Subcutaneous abdominal adipose tissue (tissue), 5 donors: ENCODE measurements at regions not wholly inside any gene's neighbourhood (a gene's known extent, or its start where the extent isn't known, plus 50 kb on each side); places are given as distances from the start of the nearest gene placed in this dataset.

Experiments used
- H3K27ac ChIP-seq: one replicate; pipeline ENCODE4 v1.7.0; 2013; ENCODE audit warnings: low read depth, mild to moderate bottlenecking, inconsistent platforms, low read length, moderate library complexity
- H3K27me3 ChIP-seq, 5 donors: one replicate each; pipeline ENCODE4 v1.7.0; 2013; ENCODE audit warnings: low read length in 5 of 5, inconsistent platforms in 1 of 5; ENCODE audit not compliant: control insufficient read depth in 5 of 5, insufficient read depth in 4 of 5
- H3K36me3 ChIP-seq, 5 donors: one replicate each; pipeline ENCODE4 v1.7.0; 2013; ENCODE audit warnings: low read length in 5 of 5; ENCODE audit not compliant: control insufficient read depth in 5 of 5, insufficient read depth in 5 of 5
- H3K4me1 ChIP-seq, 5 donors: one replicate each; pipeline ENCODE4 v1.7.0; 2013; ENCODE audit warnings: low read length in 5 of 5, mild to moderate bottlenecking in 3 of 5, moderate library complexity in 1 of 5; ENCODE audit not compliant: control insufficient read depth in 5 of 5, insufficient read depth in 5 of 5
- H3K4me3 ChIP-seq, 5 donors: one replicate each; pipeline ENCODE4 v1.7.0; 2013; ENCODE audit warnings: low read length in 5 of 5, low read depth in 1 of 5
- H3K9ac ChIP-seq, 5 donors: one replicate each; pipeline ENCODE4 v1.7.0; 2013; ENCODE audit warnings: low read length in 5 of 5, mild to moderate bottlenecking in 4 of 5, moderate library complexity in 3 of 5
- H3K9me3 ChIP-seq, 5 donors: one replicate each; pipeline ENCODE4 v1.7.0; 2013; ENCODE audit warnings: low read length in 5 of 5; ENCODE audit not compliant: control insufficient read depth in 5 of 5
- donor health status: healthy.
- donor health status: healthy.
- donor health status: healthy.
- donor health status: healthy.
- donor health status: healthy.

DNA sequence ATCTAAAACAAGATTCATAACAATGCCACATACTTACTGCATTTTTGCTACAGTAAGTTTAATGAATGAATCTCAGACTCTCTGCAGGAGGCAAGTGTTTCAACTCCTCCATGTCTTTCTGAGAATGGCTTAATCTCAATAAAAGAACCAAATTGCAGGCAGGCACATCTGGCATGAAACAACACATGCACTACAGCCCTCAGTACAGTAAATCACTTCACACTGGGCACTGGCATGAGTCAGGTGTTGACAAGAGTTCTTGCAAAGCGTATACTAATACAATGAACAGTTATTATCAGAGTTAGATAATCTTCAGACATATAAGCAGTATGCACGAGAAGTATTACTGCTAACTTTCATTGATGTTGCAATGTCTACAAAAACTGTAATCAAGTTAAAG lies 1386.8 kb downstream of the MRPL39 start:
- no peak overlapping the region for H3K27ac ChIP-seq
- H3K4me1 ChIP-seq = no peaks in the 10 kb centered on the region
- no peak overlapping the region for H3K9ac ChIP-seq
- H3K4me3 ChIP-seq = no peak overlapping the region
- no peaks in the 10 kb centered on the region for H3K9me3 ChIP-seq
- H3K27me3 ChIP-seq = no peaks in the 10 kb centered on the region
- H3K36me3 ChIP-seq = no peaks in the 10 kb centered on the region

DNA sequence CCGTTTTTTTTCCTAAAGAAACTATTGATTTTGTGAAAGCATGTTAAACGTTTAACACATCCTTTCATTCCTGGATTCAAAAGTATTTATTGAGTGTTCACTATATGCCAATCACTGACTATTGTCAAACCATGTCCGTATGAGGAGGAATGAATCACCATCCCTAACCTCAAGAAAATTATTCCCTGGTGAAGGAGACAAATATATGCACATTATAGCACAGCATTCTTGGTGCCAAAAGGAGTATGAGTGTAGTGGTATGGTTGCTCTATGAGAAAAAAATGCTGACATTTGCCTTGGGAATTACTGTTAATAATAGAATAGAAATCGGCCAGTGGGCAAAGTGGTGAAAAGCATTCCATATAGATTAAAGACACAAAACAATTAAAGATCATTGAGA lies 1390.1 kb downstream of the MRPL39 start:
- no peak overlapping the region for H3K9ac ChIP-seq
- H3K9me3 ChIP-seq = no peaks in the 10 kb centered on the region
- H3K36me3 ChIP-seq = no peaks in the 10 kb centered on the region
- no peaks in the 10 kb centered on the region for H3K4me1 ChIP-seq
- no peak overlapping the region for H3K4me3 ChIP-seq
- H3K27me3 ChIP-seq = no peaks in the 10 kb centered on the region
- no peak overlapping the region for H3K27ac ChIP-seq

DNA sequence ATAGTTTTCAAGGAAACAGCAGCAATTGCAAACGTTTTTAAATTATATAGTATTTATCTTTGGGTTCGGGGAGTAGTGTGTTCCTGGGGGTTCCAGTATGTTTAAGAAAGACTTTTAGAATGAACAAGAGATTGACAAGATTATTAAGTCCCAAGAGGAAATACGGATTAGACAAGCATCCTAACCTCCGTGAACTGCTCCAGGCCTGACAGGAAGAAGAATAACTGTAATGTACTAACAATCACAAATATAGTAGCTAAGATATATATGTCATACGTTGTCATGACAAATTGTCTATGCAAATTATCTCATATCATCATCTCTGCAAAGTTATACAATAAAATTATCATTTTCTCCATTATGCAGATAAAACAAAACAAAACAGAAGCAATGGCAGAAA lies 1397.2 kb downstream of the MRPL39 start:
- Histone ChIP-seq H3K9ac (no peak overlapping the region), H3K36me3 (no peaks in the 10 kb centered on the region), H3K27me3 (no peaks in the 10 kb centered on the region), H3K27ac (no peak overlapping the region), H3K9me3 (no peaks in the 10 kb centered on the region), H3K4me3 (no peak overlapping the region), H3K4me1 (no peaks in the 10 kb centered on the region)

DNA sequence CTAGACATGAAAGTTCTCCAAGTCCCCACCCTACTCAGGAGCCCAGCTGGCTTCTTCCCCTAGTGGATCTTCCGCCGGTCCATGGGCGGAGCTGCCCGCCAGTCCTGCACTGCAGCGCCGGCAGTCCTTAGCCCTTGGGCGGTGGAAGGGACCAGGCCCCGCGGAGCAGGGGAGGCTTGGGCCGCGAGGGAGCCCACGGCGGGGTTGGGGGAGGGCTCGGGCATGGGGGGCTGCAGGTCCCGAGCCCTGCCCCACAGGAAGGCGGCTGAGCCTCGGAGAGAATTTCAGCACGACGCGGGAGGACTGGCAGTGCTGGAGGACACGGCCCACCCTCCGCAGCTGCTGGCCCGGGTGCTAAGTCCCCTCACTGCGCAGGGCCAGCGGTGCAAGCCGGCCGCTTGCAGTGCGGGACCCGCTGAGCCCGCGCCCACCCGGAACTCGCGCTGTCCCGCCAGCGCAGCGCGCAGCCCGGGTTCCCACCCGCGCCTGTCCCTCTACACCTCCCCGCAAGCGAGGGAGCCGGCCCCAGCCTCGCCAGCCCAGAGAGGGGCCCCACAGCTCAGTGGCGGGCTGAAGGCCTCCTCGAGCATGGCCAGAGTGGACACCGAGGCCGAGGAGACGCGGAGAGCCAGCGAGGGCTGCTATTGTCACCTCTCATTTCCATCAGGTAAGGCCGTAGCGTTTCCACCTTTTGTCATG lies 1398.6 kb downstream of the MRPL39 start:
- H3K27ac ChIP-seq = no peak overlapping the region
- no peaks in the 10 kb centered on the region for H3K4me1 ChIP-seq
- no peak overlapping the region for H3K4me3 ChIP-seq
- H3K9ac ChIP-seq = no peak overlapping the region
- H3K36me3 ChIP-seq = no peaks in the 10 kb centered on the region
- H3K27me3 ChIP-seq = no peaks in the 10 kb centered on the region
- H3K9me3 ChIP-seq = no peaks in the 10 kb centered on the region

DNA sequence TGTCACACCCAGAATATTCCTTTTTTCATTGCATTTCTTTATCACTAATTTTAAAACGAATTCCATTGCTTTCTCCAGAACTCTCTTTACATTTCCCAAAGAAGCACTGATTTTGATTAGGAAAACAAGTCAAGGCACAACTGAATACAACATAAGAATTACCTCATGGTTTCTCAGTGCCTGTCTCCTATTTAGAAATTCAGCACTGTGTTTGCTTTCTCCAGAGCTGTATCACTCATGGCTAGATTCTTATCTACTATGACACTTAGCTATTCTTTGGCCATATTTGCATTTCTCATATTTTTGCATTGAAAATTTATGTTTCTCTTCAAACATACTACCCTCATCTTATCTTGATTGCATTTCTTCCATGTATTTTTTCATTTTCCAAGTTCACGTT lies 1402.0 kb downstream of the MRPL39 start:
- Histone ChIP-seq H3K4me1 (no peaks in the 10 kb centered on the region), H3K9me3 (no peaks in the 10 kb centered on the region), H3K9ac (no peak overlapping the region), H3K27me3 (no peaks in the 10 kb centered on the region), H3K36me3 (no peaks in the 10 kb centered on the region), H3K4me3 (no peak overlapping the region), H3K27ac (no peak overlapping the region)

DNA sequence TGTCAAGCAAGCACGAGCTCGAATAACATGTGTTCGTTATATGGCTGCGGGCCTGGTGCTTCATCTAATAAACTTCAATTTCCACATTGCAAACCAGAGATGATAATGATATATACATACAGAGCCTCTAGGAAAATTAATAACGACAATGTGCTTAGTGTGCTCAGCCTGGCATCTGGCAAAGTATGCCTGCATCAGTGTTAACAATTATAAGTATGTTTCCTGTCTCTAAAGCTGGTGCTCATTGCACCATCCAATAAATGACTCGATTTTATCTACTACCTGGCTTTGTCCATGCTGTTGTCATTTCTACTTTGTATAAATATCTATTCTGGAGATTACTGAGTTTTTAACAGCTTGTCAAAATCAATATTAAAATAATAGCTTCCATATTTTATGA lies 1402.6 kb downstream of the MRPL39 start:
- Histone ChIP-seq H3K27me3 (no peaks in the 10 kb centered on the region), H3K9ac (no peak overlapping the region), H3K36me3 (no peaks in the 10 kb centered on the region), H3K9me3 (no peaks in the 10 kb centered on the region), H3K27ac (no peak overlapping the region), H3K4me3 (no peak overlapping the region), H3K4me1 (no peaks in the 10 kb centered on the region)

DNA sequence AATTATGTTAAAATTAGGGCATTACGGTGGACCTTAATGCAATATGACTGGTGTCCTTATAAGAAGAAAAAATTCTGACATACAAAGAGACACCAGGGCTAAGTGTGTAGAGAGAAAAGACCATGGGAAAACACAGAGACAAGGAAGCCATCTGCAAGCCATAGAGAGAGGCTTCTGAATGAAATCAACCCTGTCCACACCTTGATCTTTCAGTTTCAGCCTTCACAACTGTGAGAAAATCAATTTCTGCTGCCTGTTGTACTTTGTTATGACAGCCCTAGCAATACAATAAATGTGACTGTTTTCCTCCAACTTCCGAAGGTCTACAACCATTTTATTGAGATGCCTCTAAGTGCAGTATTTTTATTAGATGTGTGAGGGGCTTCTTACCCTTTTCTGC lies 1407.2 kb downstream of the MRPL39 start:
- Histone ChIP-seq H3K4me1 (no peaks in the 10 kb centered on the region), H3K27ac (no peak overlapping the region), H3K27me3 (no peaks in the 10 kb centered on the region), H3K36me3 (no peaks in the 10 kb centered on the region), H3K4me3 (no peak overlapping the region), H3K9me3 (no peaks in the 10 kb centered on the region), H3K9ac (no peak overlapping the region)

DNA sequence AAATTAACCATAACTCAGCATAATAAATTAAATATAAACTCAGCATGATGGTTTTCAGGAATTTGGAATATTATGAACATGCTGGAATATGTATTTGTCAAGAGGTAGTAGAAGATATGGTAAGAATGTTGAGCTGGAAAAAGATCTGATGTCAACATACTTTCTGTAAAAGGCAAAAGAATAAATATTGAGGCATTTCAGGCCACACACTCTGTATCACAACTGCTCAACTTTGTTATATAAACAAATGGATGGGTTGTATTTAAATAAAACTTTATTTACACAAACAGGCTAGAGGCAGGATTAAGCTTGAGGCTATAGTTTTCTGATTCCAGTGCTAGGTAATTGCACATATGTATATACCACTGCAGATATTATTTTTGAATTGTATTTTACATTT lies 1409.4 kb downstream of the MRPL39 start:
- H3K4me1 ChIP-seq = no peaks in the 10 kb centered on the region

DNA sequence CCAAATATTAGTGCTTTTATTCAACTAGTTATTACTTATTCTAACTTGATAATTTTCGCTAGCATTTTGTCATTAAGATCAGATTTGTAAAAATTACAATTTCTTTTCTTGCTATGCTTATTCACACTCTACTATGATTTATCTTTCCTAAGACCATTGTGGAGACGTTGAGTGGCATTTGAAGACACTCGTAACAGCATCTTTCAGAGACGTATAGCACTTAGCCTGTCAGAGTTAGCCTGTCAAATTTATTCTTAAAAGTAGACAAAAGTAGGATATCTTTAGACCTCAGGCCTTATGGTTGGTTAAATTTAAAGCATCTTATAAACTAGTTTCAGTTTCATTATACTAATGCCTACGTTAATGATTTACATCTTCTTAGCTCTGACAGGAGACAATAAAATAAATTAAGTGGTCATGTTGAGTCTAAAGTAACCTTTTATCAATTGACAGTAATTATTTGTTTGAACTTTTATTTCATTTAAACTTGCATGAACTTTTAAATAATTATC lies 1410.1 kb downstream of the MRPL39 start:
- H3K4me3 ChIP-seq = no peak overlapping the region
- H3K9ac ChIP-seq = no peak overlapping the region
- H3K36me3 ChIP-seq = no peaks in the 10 kb centered on the region
- no peak overlapping the region for H3K27ac ChIP-seq
- no peaks in the 10 kb centered on the region for H3K9me3 ChIP-seq
- H3K27me3 ChIP-seq = no peaks in the 10 kb centered on the region
- H3K4me1 ChIP-seq = no peaks in the 10 kb centered on the region

More for the DNA sequence above, 1409.4 kb downstream of the MRPL39 start:
- Histone ChIP-seq H3K4me3 (no peak overlapping the region), H3K9me3 (no peaks in the 10 kb centered on the region), H3K27me3 (no peaks in the 10 kb centered on the region), H3K36me3 (no peaks in the 10 kb centered on the region), H3K9ac (no peak overlapping the region), H3K27ac (no peak overlapping the region)

DNA sequence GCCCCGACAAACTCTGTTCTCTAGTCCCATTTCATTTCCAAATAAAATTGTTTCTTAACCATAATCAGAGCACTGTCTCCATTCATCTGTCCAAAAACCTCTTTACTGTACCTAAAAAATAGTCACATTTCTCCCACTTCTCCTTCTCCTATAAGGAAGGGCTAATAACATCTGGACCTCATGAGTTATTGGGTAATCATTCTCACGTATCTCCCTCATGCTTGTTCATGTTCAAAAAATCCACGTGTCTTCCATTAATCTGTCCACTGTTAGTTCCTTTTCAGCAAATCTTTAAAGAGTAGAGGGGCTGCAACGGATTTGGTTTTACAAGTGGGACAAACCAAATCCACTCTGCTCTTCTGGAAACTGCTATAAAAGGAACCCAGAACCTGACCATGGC lies 1418.8 kb downstream of the MRPL39 start:
- Histone ChIP-seq H3K36me3 (no peaks in the 10 kb centered on the region), H3K4me3 (no peak overlapping the region)

More for the DNA sequence above, 1418.8 kb downstream of the MRPL39 start:
- no peak overlapping the region for H3K27ac ChIP-seq
- H3K9ac ChIP-seq = no peak overlapping the region
- no peaks in the 10 kb centered on the region for H3K9me3 ChIP-seq
- no peaks in the 10 kb centered on the region for H3K4me1 ChIP-seq
- H3K27me3 ChIP-seq = no peaks in the 10 kb centered on the region
